ENCODE measurements at regions not wholly inside any gene's neighbourhood (a gene's known extent, or its start where the extent isn't known, plus 50 kb on each side); places are given as distances from the start of the nearest gene placed in this dataset.

- no peak for DNase-seq
Measured at GRCh38 chr10:128725531-128725930, 599.3 kb upstream of the MKI67 start.

GRCh38 chr10:128727114-128727513 is 600.9 kb upstream of the MKI67 start:
- no peak for DNase-seq

- no peak for DNase-seq
Measured at GRCh38 chr10:128729910-128730420, 603.7 kb upstream of the MKI67 start.

- DNase-seq: no peak
Measured at GRCh38 chr10:128730922-128731321, 604.7 kb upstream of the MKI67 start.

- DNase-seq: no peak
Measured at GRCh38 chr10:128734161-128734560, 607.9 kb upstream of the MKI67 start.

- no peak for DNase-seq
Measured at GRCh38 chr10:128734734-128735133, 608.5 kb upstream of the MKI67 start.

GRCh38 chr10:128735996-128736395 is 609.8 kb upstream of the MKI67 start:
- DNase-seq: no peak

- no peak for DNase-seq
Measured at GRCh38 chr10:128738386-128738915, 612.2 kb upstream of the MKI67 start.

GRCh38 chr10:128739930-128740329 is 613.7 kb upstream of the MKI67 start:
- DNase-seq: no peak

GRCh38 chr10:128741180-128741579 is 615.0 kb upstream of the MKI67 start:
- no peak for DNase-seq

GRCh38 chr10:128741680-128742079 is 615.5 kb upstream of the MKI67 start:
- no peak for DNase-seq

- peak; percentile 1 for DNase-seq
Measured at GRCh38 chr10:128744092-128744491, 617.9 kb upstream of the MKI67 start.

GRCh38 chr10:128744811-128745305 is 618.6 kb upstream of the MKI67 start:
- DNase-seq: no peak

GRCh38 chr10:128747582-128748346 is 621.5 kb upstream of the MKI67 start:
- no peak for DNase-seq

- peak; percentile 4 for DNase-seq
Measured at GRCh38 chr10:128751284-128751683, 625.1 kb upstream of the MKI67 start.

- no peak for DNase-seq
Measured at GRCh38 chr10:128751851-128752250, 625.6 kb upstream of the MKI67 start.

- no peak for DNase-seq
Measured at GRCh38 chr10:128759174-128759573, 633.0 kb upstream of the MKI67 start.

GRCh38 chr10:128763588-128763987 is 637.4 kb upstream of the MKI67 start:
- DNase-seq: no peak

GRCh38 chr10:128764190-128764589 is 638.0 kb upstream of the MKI67 start:
- DNase-seq: no peak

- no peak for DNase-seq
Measured at GRCh38 chr10:128766915-128767314, 640.7 kb upstream of the MKI67 start.

- no peak for DNase-seq
Measured at GRCh38 chr10:128774979-128775378, 648.8 kb upstream of the MKI67 start.

GRCh38 chr10:128775743-128776142 is 649.5 kb upstream of the MKI67 start:
- DNase-seq: no peak

GRCh38 chr10:128776673-128777252 is 650.5 kb upstream of the MKI67 start:
- no peak for DNase-seq

GRCh38 chr10:128777342-128777741 is 651.1 kb upstream of the MKI67 start:
- DNase-seq: no peak

Data from fibroblast of upper back skin (primary cell).